HK-2 (cell line): ENCODE measurements at regions not wholly inside any gene's neighbourhood (a gene's known extent, or its start where the extent isn't known, plus 50 kb on each side); places are given as distances from the start of the nearest gene placed in this dataset.

ENCODE experiments used
- DNase-seq: peaks from one replicate; pipeline ENCODE4 v3.0.0-alpha.2; 2018; ENCODE audit not compliant: unreplicated experiment

DNA sequence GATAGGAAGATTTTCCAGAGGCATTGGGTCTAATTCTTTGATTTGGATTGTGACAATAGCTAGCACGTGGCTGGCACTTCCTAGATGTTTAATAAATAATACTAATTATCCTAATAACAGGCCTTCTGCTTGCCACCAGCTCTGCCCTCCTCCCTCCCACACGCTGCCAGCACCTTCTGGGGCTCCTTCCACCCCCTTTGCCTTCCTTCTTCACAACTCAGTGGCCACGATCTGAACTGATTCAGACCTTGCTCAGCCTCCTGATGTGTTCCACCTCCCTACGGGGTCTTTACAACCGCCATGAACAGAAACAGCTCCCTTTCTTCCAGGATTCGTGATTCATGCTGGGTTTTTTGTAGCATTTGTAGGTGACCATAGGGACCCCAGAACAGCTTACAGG, 310.3 kb upstream of the HS6ST1 start:
- no peak for DNase-seq

DNA sequence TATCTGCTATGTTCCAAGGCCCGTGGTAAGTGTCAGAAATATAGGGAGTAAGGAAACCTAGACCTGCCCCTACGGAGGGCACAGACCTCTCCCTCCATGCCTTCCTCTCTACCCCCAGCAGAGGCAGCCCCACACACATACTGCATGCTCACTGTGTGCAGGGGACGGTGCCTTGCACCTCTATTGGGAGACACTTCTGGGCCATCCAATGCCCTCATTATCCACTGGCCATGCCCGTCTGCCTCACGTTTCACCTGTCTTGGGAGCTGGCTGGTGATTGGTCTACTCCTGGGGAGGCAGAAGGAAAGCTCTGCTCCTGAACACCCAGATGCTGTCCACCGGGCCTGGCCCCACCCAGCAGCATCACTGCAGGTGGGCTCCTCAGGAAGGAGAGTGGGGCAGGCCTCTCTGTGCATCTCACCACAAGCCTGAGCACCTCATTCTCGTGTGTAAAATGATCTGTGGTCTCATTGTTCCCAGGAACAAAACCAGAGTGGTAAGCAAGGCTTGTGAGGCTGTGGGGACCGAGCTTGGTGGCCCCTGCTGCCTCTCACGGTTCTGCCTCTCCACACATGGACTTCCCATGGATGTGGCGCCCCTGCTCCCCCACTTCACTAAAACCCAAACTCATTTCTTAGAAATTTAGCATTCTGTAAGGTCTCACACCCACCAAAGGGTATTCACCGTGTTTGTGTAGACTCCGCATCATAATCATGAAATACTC, 312.5 kb upstream of the HS6ST1 start:
- DNase-seq = no peak

DNA sequence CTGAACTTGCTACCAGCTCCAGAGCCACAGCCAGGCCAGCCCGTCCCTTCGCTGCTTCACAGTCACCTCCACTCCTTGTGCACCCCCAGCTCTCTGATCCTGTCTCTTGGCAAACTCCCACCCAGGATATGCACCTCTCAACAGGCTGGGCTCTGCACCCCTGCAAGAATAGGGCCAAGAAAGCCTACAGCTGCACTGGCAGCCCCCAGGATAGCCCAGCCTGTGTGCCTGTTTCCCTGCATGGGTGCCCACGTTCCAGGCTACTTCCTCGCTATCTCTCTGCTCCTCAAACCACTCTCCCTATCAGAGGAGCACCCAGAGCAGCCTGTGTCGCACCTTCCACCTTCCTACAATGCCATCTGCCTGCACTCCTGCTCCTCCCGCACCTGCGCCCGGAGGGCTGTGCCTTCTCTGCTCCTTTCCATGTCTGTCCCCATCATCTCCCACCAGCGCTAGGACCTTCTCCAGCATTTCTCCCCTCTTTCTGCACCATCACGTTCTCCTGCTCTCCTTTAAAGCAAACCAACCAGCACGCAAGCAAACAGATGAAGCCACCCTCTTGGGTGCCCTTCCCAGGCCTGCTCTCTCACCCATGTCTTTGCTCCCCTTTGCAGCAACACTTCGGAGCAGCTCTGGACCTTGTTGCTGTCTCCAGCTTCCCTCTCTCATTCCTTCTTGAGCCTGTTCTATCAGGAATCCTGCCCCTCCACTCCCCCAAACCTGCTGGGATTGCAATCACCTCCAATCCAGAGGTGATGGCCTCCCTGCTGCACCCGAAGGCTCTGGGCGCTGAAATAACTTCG, 313.2 kb upstream of the HS6ST1 start:
- no peak for DNase-seq

DNA sequence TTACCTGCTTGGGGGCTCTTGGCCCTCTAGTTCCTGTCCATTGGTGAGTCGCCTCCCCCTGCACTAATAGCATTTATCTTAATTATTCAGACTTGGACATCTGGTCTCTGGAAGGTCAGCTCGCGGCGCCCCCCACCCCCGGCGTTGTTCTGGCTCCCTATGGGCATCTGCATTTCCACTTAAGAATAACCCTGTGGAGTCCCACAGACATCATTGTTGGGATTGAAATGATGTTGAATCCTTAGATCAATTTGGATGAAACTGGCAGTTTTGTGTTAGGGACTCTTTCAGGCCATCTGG, 313.8 kb upstream of the HS6ST1 start:
- no peak for DNase-seq

DNA sequence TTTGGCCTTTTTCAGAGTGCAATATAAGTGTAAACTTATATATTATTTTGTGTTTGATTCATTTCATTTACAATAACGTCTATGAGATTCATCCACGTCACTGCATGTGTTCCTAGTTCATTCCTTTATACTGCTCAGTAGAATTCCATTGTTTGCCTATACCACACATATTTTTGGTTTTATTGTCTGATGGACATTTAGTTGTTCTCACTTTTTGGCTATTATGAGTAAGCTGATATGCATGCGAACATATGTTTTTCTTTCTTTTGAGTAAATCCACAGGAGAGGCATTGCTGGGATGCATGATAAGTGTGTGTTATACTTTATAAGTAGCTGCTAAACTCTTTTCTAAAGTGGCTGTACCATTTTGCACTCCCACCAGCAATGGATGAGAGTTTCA, 314.8 kb upstream of the HS6ST1 start:
- DNase-seq = no peak

DNA sequence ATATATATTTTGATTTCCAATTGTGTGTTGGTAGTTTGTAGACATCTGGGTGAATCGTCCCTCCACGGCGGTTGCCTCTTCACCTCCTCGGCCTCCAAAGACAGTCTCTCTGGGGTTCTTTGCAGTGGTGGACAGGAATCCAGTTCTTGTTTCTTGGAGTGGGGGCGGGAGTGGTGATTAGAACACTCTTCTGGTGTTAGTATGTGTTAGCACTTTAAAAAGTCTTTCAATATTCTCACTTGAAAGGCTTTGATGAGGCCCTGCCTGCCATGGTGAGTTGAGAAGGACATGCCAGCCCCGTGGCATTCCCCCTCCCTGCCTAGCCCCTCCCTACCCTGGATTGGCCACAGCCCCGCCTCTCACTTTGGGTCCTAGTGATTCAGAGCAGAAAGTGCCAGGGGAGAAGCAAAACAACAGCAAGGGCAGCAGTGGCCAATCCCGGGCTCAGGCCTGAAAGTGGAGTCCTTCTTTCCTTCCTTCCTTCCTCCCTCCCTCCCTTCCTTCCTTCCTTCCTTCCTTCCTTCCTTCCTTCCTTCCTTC, 316.8 kb upstream of the HS6ST1 start:
- DNase-seq = no peak

DNA sequence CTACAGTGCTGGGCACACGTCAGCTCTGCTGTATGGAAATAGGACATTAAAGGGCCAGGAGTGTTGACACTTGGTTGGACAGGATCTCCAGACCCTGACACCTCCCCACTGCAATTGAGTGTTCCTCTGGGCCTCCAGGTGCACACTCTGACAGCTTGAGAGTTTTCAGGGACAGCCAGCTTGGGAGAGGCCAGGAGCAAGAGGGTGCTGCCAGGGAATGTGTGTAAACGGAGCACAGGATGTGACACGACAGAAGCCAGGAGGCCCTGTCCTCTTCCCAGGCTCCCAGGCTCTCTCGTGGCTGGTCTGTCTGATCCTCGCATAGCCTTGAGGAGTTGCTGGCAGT, 318.1 kb upstream of the HS6ST1 start:
- DNase-seq = no peak

DNA sequence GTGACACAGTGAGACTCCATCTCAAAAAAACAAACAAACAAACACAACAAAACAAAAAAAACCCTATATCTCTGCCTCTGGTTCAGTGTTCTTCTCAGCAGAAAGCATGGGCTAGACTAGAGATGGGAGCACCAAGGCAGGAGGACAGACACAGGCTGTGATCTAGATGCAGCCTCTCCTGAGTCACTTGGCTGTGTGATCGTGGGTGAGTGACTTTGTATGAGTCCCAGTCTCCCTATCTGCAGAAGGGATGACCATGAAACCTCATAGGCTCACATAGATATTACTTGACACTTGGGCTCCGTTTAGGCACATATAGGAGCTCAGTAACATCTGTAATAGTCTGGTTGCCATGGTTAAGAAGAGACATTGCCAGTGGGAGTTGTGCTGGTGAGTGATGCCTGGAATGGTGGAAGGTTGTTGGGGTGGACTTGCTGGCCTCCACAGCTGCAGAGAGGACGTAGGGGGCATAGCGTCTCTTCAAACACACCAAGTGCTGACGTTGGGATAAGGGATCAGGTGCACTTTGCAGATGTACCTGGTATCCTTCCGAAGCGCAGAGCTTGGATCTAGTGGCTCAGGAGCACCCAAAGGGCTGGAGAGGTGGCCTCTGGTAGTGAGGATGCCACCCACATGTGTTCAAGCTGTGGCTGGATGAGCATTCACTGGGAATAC, 318.9 kb upstream of the HS6ST1 start:
- no peak for DNase-seq

DNA sequence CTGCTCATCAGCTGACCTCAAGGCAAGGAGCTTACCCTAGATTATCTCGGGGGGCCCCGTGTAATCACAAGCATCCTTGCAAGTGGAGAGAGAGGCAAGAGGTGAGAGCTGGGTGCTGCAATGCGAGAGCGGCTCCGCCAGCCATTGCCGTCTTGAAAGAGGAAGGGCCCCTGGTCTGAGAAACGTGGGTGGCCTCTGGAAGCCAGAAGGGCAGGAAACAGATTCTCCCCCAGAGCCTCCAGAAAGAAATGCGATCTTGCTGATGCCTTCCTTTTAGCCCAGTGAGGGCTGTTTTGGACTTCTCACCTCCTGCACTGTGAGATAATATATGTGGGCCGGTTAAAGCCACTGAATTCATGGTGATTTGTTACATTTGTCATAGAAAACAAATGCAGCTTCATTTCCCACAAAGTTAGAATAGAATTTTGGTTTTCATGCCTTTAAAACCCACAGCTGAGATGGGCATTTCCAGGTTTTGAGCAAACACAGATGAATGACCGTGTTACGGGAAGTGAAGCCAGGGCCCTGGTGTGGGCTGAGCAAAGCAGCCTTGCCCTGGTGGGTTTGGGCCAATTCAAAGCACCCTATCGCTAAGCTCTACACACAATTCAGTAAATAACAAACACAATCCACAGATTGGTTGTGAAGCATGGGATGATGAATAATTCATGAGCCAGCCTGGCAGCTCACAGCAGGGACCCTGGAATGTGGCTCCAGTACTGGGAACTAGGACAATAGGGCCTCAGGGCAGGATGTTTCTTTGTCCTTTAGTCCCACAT, 319.9 kb upstream of the HS6ST1 start:
- DNase-seq = no peak

DNA sequence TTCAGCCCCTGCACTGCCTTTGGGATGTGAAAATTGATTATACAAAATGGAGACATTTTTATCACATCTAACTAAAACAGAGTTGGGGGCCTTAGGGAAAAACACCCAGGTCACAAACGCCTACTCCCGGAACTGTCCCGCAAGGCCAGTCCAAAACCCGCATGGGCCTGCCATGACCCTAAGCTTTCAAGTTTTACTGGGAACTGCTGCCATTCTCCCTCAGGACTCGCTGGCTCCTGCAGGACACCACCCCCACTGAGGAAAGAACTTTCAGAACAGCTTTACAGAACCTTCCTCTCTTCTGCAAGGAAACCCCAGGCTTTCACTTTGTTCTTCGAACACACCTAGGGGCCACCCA, 320.4 kb upstream of the HS6ST1 start:
- no peak for DNase-seq

DNA sequence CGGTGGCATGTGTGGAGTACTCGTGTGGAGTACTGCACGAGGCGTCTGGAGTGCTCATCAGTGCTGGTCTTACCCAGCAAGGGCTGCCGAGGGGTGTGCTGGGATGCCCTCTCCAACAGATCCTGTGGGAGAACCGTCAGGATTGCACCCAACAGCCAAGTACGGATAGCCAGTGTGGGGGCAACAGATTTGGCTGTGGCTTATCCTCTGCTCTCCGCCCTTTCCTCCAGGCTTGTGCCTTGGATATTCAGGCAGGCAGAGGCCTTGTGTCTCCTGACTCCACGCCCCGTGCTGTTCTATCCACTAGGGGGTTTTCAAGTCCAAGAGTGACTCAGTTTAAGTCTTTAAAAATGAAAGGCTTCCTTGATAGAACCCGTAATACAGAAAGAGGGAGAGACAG, 321.0 kb upstream of the HS6ST1 start:
- no peak for DNase-seq

DNA sequence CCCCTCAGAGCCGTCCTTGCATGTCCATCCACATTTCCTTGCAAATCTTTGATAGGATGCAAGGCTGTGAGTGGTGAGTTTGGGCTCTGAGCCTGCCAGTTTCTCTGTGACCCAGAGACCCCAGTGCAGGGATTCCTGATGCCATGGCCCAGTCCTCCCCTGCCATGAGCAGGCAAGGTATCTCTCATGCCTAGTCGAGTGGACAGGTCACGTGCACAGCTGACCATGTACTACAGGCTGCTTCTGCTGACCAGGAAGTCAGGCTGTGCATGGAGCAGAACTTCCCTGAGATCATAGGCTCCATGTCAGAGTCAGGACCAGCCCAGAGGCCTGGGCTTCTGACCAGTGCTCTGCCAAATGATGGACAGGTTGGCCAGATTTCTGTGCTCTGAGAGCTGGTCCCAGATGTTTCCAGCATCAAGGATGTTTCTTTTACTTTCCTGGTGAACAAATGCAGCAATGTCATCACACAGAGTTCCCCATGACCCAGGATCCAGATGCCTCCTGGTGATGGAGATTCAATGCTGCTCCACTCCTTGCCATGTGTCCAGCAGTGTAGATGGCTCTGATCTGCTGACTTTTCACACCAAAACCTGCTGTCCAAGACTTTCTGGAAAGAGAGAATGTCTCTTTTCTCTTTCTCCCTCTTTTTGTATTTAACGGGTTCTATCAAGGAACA, 321.6 kb upstream of the HS6ST1 start:
- DNase-seq = no peak

DNA sequence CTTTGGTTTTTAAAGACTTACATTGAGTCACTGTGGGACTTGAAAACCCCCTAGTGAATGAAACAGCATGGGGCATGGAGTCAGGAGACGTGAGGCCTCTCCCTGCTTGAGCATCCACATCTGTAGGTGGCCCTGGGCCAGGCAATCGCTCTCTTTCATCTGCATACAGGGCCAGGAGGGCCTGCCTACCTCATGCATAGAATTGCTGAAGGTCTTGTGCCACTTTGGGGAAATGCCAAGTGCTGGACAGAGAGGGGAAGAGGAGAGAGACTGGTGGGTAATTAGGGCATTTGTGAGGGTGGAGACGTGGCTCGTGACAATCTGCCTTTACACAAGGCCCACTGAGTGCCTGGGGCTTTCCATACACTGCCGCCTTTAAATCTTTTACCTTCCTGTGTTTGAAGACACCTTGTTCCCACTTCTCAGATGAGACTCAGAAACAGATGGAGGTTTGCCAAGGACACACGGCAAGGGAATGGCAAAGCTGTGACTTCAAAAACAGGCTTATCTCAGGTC, 322.2 kb upstream of the HS6ST1 start:
- no peak for DNase-seq

DNA sequence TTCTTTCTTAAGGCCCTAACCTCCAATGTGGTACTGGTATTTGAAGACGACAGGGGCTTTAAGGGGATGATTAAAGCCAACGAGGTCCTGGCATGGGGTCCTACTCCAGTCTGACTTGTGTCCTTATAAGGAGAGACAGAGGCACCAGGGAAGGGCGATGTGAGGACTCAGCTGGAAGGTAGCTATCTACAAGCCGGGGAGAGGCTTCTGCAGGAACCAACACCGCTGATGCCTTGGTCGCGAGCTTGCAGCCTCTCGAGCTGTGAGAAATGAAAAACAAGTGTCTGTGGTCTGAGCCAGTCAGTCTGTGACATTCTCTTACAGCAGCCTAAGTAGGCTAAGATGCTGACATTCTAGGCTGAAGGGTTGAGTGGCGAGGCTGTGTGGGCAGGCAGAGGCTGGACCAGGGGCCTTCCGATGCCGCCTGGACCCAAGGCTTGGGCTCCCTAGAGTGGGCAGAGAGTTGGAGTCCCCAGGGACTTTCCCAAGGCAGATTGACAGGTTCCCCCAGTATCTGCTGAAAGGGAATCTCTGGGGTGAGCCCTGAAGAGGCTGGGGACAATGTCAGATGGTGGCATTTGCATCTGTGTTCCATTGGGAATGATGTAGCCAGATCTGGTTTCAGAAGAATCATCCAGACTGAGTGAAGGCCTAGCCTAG, 322.9 kb upstream of the HS6ST1 start:
- DNase-seq = no peak

DNA sequence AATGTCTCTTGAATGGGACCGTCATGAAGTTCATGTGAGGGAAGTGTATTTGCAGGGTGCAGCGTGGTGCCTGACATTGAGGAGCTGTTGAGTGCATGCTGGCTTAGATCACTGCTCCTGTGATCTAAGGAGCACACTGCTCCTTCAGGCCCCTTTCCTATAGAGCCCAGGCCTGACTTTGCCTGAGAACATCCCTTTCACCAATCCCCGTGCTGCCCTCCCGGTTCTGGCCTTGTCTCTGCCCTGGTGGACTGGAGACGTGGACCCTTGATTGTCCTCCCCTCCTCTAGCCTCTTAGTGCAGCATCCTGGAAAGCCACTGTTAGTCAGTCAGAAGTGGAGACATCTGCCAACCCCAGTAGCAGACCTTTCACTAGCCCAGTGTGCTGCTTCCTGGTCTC, 323.6 kb upstream of the HS6ST1 start:
- no peak for DNase-seq

DNA sequence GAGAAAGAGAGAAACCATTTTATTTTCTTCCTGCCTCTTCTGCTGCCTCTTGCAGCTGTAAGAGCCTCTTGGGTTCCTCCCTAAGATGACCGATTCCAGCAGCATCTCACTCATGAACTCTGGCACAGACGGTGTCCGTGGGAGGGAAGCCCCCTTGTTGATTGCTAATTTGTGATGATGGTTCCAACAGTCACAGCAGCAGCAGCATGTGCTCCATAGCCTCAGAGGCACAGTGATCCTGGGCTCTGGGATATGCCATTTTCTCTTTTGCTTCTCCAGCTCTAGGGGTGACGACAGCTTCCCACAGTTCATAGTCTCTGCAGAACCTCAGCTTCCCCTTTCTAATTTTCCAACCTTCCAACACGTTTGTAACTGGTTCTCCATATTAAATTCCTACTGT, 324.2 kb upstream of the HS6ST1 start:
- no peak for DNase-seq

DNA sequence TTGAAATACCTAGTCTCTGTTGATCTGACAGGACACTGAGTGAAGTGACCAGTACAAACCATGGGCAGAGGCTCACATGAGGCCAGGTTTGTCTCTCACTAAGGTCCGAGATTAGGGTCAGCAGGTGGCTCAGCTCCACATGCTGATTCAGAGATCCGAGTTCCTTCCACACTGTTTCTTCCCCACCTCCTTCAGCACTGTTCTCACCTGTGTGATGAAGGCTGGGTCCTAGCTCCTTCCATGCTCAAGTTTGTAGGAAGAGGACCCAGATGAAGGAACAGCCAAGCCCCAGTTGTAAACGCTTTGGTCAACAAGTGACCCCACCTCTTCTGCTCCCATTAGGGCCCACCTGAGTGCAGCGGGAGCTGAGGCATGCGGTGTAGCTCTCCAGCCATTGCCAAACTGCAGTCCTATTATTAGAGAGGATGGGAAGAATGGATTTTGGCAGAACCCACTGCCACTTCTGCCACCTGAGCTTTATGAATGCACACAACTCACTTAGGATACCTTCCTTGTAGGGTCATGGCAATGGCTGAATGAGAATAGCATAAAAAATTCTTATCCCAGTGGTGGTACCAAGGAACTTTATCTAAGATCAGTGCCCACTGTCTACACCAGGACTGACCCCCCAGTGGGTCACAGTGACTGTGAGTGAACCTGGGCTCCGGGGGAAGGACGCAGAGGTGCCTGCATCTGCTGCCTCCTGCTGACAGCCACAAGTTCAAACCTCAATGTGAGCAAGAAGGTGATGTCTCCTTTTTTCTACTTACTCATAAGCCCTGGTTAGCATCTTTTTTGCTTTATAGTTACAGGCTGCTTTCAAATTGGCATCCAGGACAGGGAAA, 324.8 kb upstream of the HS6ST1 start:
- DNase-seq = no peak

DNA sequence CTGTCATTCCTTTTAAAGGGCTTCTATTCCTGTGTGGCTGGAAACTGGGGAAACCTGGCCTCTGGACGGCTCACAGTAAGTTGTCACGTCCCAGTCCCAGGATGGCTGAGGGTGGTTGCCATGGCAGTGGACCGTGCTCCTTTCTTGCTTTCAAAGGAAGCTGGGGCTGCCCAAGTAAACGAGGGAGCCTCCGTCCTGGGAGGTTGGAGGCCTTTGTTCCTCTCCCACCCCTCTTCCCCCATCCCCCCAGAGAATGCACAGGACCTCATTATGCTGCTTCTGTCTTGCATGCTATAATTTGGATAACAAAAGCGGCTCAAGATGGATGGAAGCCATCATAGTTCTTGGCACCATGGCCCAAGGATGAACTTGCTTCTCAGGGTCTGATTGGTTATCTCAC, 325.5 kb upstream of the HS6ST1 start:
- DNase-seq = no peak

DNA sequence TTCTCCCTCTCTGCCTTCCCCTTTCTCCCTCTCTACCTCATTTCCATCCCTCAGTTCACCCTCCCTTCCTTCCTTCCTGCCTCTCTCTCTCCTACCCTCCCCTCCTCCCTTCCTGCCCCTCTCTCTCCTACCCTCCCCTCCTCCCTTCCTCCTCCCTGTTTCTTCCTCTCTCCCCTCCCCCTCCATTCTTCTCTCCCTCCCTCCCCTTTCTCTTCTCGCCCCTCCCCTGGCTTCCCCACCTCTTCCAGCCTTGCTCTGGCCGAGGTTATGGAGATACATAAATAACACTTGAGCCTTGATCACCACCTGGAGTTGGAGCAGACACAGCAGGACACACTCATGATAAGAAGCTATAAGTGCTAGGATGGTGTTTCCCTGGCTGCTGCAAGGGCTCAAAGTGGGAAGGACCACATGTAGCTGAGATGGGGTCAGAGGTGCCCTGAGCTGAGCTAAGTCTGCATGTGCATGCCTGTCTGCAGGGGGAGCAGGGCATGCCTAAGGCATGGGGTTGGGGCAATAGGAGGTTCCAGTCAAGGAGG, 326.1 kb upstream of the HS6ST1 start:
- DNase-seq = no peak

DNA sequence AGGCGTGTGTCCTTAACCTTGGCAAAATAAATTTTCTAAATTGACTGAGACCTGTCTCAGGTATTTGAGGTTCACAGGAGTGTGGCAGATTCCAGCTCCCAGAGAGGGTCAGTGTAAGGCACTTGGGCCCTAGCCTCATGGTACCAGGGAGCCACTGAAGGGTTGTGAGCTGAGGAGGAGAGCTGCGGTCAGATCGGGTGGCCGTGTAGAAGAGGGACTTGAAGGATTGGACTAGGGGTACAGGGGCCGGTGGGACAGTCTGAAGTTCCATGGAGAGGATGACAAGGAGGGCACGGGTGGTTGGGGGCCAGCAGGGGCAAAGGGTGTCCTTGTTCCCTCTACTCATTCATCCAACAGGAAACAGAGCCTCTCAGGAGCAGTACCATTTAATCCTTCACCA, 327.0 kb upstream of the HS6ST1 start:
- DNase-seq = no peak
